NCI-H2081 (cell line): ENCODE measurements at regions not wholly inside any gene's neighbourhood (a gene's known extent, or its start where the extent isn't known, plus 50 kb on each side); places are given as distances from the start of the nearest gene placed in this dataset.

Source experiments
- DNase-seq, 2 experiments: peaks; one replicate each; lab custom pipeline; 2025; lab: John Stamatoyannopoulos, UW

- DNase-seq, result no peak
Observed at GRCh38 chr12:81022531-81022930, 55.3 kb upstream of the ACSS3 start.

GRCh38 chr12:81021834-81022233, 56.0 kb upstream of the ACSS3 start:
- DNase-seq, result no peak

- no peak for DNase-seq
Observed at GRCh38 chr12:81021131-81021748, 56.6 kb upstream of the ACSS3 start.

GRCh38 chr12:81017792-81018191, 60.1 kb upstream of the ACSS3 start:
- DNase-seq, result no peak

- no peak for DNase-seq
Observed at GRCh38 chr12:81015510-81015909, 62.4 kb upstream of the ACSS3 start.

- DNase-seq, result no peak
Observed at GRCh38 chr12:81010641-81011040, 67.2 kb upstream of the ACSS3 start.

GRCh38 chr12:81005606-81006005, 67.9 kb upstream of the LIN7A start:
- peak; percentile 6 to 77 for DNase-seq

GRCh38 chr12:81000831-81001230, 63.1 kb upstream of the LIN7A start:
- DNase-seq, result no peak

GRCh38 chr12:80988986-80989385, 51.3 kb upstream of the LIN7A start:
- DNase-seq, result no peak
